ENCODE measurements at regions not wholly inside any gene's neighbourhood (a gene's known extent, or its start where the extent isn't known, plus 50 kb on each side); places are given as distances from the start of the nearest gene placed in this dataset.

- Mint-ChIP-seq H3K27me3 (ENCODE audit: low read depth) (peaks cover 28% of the 10 kb centered on the region), H3K4me3 (no peak overlapping the region), H3K36me3 (ENCODE audit: low read depth) (no peaks in the 10 kb centered on the region), H3K9me3 (no peaks in the 10 kb centered on the region), H3K27ac (no peak overlapping the region), H3K4me1 (peaks cover 5% of the 10 kb centered on the region)
- TF ChIP-seq CTCF (IDR thresholded peaks at IDR 0.05; ENCODE audit: unreplicated experiment in 3 of 3), result no peak
Observed at GRCh38 chr18:5619376-5619775, 75.6 kb upstream of the EPB41L3 start.

GRCh38 chr18:5618047-5618688, 74.4 kb upstream of the EPB41L3 start:
- peaks cover 5% of the 10 kb centered on the region for H3K4me1 Mint-ChIP-seq
- no peaks in the 10 kb centered on the region for H3K36me3 Mint-ChIP-seq (ENCODE audit: low read depth)
- H3K4me3 Mint-ChIP-seq, result no peak overlapping the region
- peaks cover 23% of the 10 kb centered on the region for H3K27me3 Mint-ChIP-seq (ENCODE audit: low read depth)
- TF ChIP-seq CTCF (IDR thresholded peaks at IDR 0.05; ENCODE audit: unreplicated experiment in 3 of 3), result no peak
- H3K9me3 Mint-ChIP-seq, result no peaks in the 10 kb centered on the region
- no peak overlapping the region for H3K27ac Mint-ChIP-seq

- H3K4me3 Mint-ChIP-seq, result no peak overlapping the region
- H3K9me3 Mint-ChIP-seq, result no peaks in the 10 kb centered on the region
- no peak overlapping the region for H3K27ac Mint-ChIP-seq
- TF ChIP-seq CTCF (IDR thresholded peaks at IDR 0.05; ENCODE audit: unreplicated experiment in 3 of 3), result no peak
- H3K27me3 Mint-ChIP-seq (ENCODE audit: low read depth), result peaks cover 4% of the 10 kb centered on the region
- H3K4me1 Mint-ChIP-seq, result no peaks in the 10 kb centered on the region
- no peaks in the 10 kb centered on the region for H3K36me3 Mint-ChIP-seq (ENCODE audit: low read depth)
Observed at GRCh38 chr18:5611221-5611620, 67.4 kb upstream of the EPB41L3 start.

GRCh38 chr18:5608846-5609245, 65.0 kb upstream of the EPB41L3 start:
- Mint-ChIP-seq H3K4me1 (no peaks in the 10 kb centered on the region), H3K27me3 (ENCODE audit: low read depth) (no peaks in the 10 kb centered on the region), H3K27ac (no peak overlapping the region), H3K36me3 (ENCODE audit: low read depth) (no peaks in the 10 kb centered on the region), H3K9me3 (no peaks in the 10 kb centered on the region), H3K4me3 (no peak overlapping the region)
- TF ChIP-seq CTCF (IDR thresholded peaks at IDR 0.05; ENCODE audit: unreplicated experiment in 3 of 3), result no peak

- Mint-ChIP-seq H3K27ac (no peak overlapping the region), H3K36me3 (ENCODE audit: low read depth) (no peaks in the 10 kb centered on the region), H3K9me3 (no peaks in the 10 kb centered on the region), H3K4me1 (no peaks in the 10 kb centered on the region), H3K4me3 (no peak overlapping the region), H3K27me3 (ENCODE audit: low read depth) (no peaks in the 10 kb centered on the region)
- TF ChIP-seq CTCF (IDR thresholded peaks at IDR 0.05; ENCODE audit: unreplicated experiment in 3 of 3), result no peak
Observed at GRCh38 chr18:5606951-5607350, 63.2 kb upstream of the EPB41L3 start.

- no peaks in the 10 kb centered on the region for H3K36me3 Mint-ChIP-seq (ENCODE audit: low read depth)
- TF ChIP-seq CTCF (IDR thresholded peaks at IDR 0.05; ENCODE audit: unreplicated experiment in 3 of 3), result no peak
- no peak overlapping the region for H3K4me3 Mint-ChIP-seq
- no peaks in the 10 kb centered on the region for H3K27me3 Mint-ChIP-seq (ENCODE audit: low read depth)
- no peak overlapping the region for H3K27ac Mint-ChIP-seq
- H3K4me1 Mint-ChIP-seq, result peaks cover 13% of the 10 kb centered on the region
- H3K9me3 Mint-ChIP-seq, result no peaks in the 10 kb centered on the region
Observed at GRCh38 chr18:5604778-5605177, 61.0 kb upstream of the EPB41L3 start.
